ENCODE measurements at regions not wholly inside any gene's neighbourhood (a gene's known extent, or its start where the extent isn't known, plus 50 kb on each side); places are given as distances from the start of the nearest gene placed in this dataset.
"Not testable (repeated sequence)": the region's sequence is repeated elsewhere in the genome, so short reads cannot be mapped to it uniquely, and the experiment has no call there.

GRCh38 chr7:10463701-10464100 is 510.0 kb upstream of the PHF14 start:
- no peaks in the 10 kb centered on the region for H3K4me1 ChIP-seq (replicated peaks)
- no peak overlapping the region for H3K27ac ChIP-seq
- H3K9me3 ChIP-seq (replicated peaks): 0 out of 2 replicates have a peak, but pooled peaks cover 2% of the 10 kb centered on the region
- no peak for DNase-seq (ENCODE audit: low read depth in 1 of 2, low spot score in 2 of 2)
- no peaks in the 10 kb centered on the region for H3K27me3 ChIP-seq (replicated peaks)
- H3K36me3 ChIP-seq: no peaks in the 10 kb centered on the region
- H3K4me3 ChIP-seq: no peak overlapping the region

GRCh38 chr7:10465536-10465935 is 508.1 kb upstream of the PHF14 start:
- not testable (repeated sequence) for H3K27ac ChIP-seq; H3K27me3 ChIP-seq (replicated peaks); H3K36me3 ChIP-seq; H3K4me1 ChIP-seq (replicated peaks); H3K4me3 ChIP-seq; H3K9me3 ChIP-seq (replicated peaks); DNase-seq (ENCODE audit: low read depth in 1 of 2, low spot score in 2 of 2)

- Histone ChIP-seq H3K4me3 (no peak overlapping the region), H3K9me3 (replicated peaks) (0 out of 2 replicates have a peak, but pooled peaks cover 2% of the 10 kb centered on the region), H3K27me3 (replicated peaks) (no peaks in the 10 kb centered on the region), H3K27ac (no peak overlapping the region), H3K36me3 (no peaks in the 10 kb centered on the region), H3K4me1 (replicated peaks) (no peaks in the 10 kb centered on the region)
- no peak for DNase-seq (ENCODE audit: low read depth in 1 of 2, low spot score in 2 of 2)
These were observed 504.8 kb upstream of the PHF14 start for GRCh38 chr7:10468908-10469307.

GRCh38 chr7:10469476-10469875 is 504.2 kb upstream of the PHF14 start:
- DNase-seq (ENCODE audit: low read depth in 1 of 2, low spot score in 2 of 2): no peak
- H3K27ac ChIP-seq: no peak overlapping the region

GRCh38 chr7:10471280-10472058 is 502.2 kb upstream of the PHF14 start:
- no peak for DNase-seq (ENCODE audit: low read depth in 1 of 2, low spot score in 2 of 2)
- no peak overlapping the region for H3K4me3 ChIP-seq
- H3K27ac ChIP-seq: no peak overlapping the region
- H3K36me3 ChIP-seq: no peaks in the 10 kb centered on the region
- no peaks in the 10 kb centered on the region for H3K4me1 ChIP-seq (replicated peaks)
- H3K27me3 ChIP-seq (replicated peaks): no peaks in the 10 kb centered on the region
- H3K9me3 ChIP-seq (replicated peaks): 0 out of 2 replicates have a peak, but pooled peaks cover 6% of the 10 kb centered on the region

More at GRCh38 chr7:10469476-10469875, 504.2 kb upstream of the PHF14 start:
- Histone ChIP-seq H3K36me3 (no peaks in the 10 kb centered on the region), H3K27me3 (replicated peaks) (no peaks in the 10 kb centered on the region), H3K4me1 (replicated peaks) (no peaks in the 10 kb centered on the region), H3K9me3 (replicated peaks) (0 out of 2 replicates have a peak, but pooled peaks cover 2% of the 10 kb centered on the region), H3K4me3 (no peak overlapping the region)

GRCh38 chr7:10472115-10472514 is 501.6 kb upstream of the PHF14 start:
- Histone ChIP-seq H3K4me3 (no peak overlapping the region), H3K36me3 (no peaks in the 10 kb centered on the region), H3K27me3 (replicated peaks) (no peaks in the 10 kb centered on the region), H3K27ac (no peak overlapping the region), H3K4me1 (replicated peaks) (no peaks in the 10 kb centered on the region), H3K9me3 (replicated peaks) (0 out of 2 replicates have a peak, but pooled peaks cover 6% of the 10 kb centered on the region)
- DNase-seq (ENCODE audit: low read depth in 1 of 2, low spot score in 2 of 2): no peak

- Histone ChIP-seq H3K4me1 (replicated peaks) (no peaks in the 10 kb centered on the region), H3K27ac (no peak overlapping the region), H3K27me3 (replicated peaks) (no peaks in the 10 kb centered on the region), H3K36me3 (no peaks in the 10 kb centered on the region), H3K9me3 (replicated peaks) (0 out of 2 replicates have a peak, but pooled peaks cover 4% of the 10 kb centered on the region), H3K4me3 (no peak overlapping the region)
- DNase-seq (ENCODE audit: low read depth in 1 of 2, low spot score in 2 of 2): no peak
These were observed 500.1 kb upstream of the PHF14 start for GRCh38 chr7:10473569-10473968.

GRCh38 chr7:10474048-10474447 is 499.6 kb upstream of the PHF14 start:
- Histone ChIP-seq H3K9me3 (replicated peaks) (0 out of 2 replicates have a peak, but pooled peaks cover 4% of the 10 kb centered on the region), H3K27me3 (replicated peaks) (no peaks in the 10 kb centered on the region), H3K27ac (no peak overlapping the region), H3K4me3 (no peak overlapping the region), H3K4me1 (replicated peaks) (no peaks in the 10 kb centered on the region), H3K36me3 (no peaks in the 10 kb centered on the region)
- no peak for DNase-seq (ENCODE audit: low read depth in 1 of 2, low spot score in 2 of 2)

- 0 out of 2 replicates have a peak, but pooled peaks cover 4% of the 10 kb centered on the region for H3K9me3 ChIP-seq (replicated peaks)
- no peak overlapping the region for H3K27ac ChIP-seq
- DNase-seq (ENCODE audit: low read depth in 1 of 2, low spot score in 2 of 2): no peak
- no peak overlapping the region for H3K4me3 ChIP-seq
- H3K27me3 ChIP-seq (replicated peaks): no peaks in the 10 kb centered on the region
- no peaks in the 10 kb centered on the region for H3K4me1 ChIP-seq (replicated peaks)
- no peaks in the 10 kb centered on the region for H3K36me3 ChIP-seq
These were observed 497.6 kb upstream of the PHF14 start for GRCh38 chr7:10475940-10476641.

- Histone ChIP-seq H3K4me3 (no peak overlapping the region), H3K36me3 (no peaks in the 10 kb centered on the region), H3K4me1 (replicated peaks) (no peaks in the 10 kb centered on the region), H3K27ac (no peak overlapping the region), H3K9me3 (replicated peaks) (0 out of 2 replicates have a peak, but pooled peaks cover 4% of the 10 kb centered on the region), H3K27me3 (replicated peaks) (no peaks in the 10 kb centered on the region)
- DNase-seq (ENCODE audit: low read depth in 1 of 2, low spot score in 2 of 2): no peak
These were observed 497.0 kb upstream of the PHF14 start for GRCh38 chr7:10476642-10477041.

- H3K4me1 ChIP-seq (replicated peaks): no peaks in the 10 kb centered on the region
- no peak for DNase-seq (ENCODE audit: low read depth in 1 of 2, low spot score in 2 of 2)
- no peak overlapping the region for H3K4me3 ChIP-seq
- no peak overlapping the region for H3K27ac ChIP-seq
- H3K27me3 ChIP-seq (replicated peaks): no peaks in the 10 kb centered on the region
- H3K36me3 ChIP-seq: no peaks in the 10 kb centered on the region
- no peaks in the 10 kb centered on the region for H3K9me3 ChIP-seq (replicated peaks)
These were observed 490.0 kb upstream of the PHF14 start for GRCh38 chr7:10483671-10484070.

- no peaks in the 10 kb centered on the region for H3K4me1 ChIP-seq (replicated peaks)
- H3K36me3 ChIP-seq: no peaks in the 10 kb centered on the region
- no peak overlapping the region for H3K4me3 ChIP-seq
- no peak for DNase-seq (ENCODE audit: low read depth in 1 of 2, low spot score in 2 of 2)
- H3K27ac ChIP-seq: no peak overlapping the region
- no peaks in the 10 kb centered on the region for H3K27me3 ChIP-seq (replicated peaks)
- H3K9me3 ChIP-seq (replicated peaks): no peaks in the 10 kb centered on the region
These were observed 488.9 kb upstream of the PHF14 start for GRCh38 chr7:10484767-10485166.

GRCh38 chr7:10501206-10501884 is 472.3 kb upstream of the PHF14 start:
- not testable (repeated sequence) for H3K36me3 ChIP-seq; H3K9me3 ChIP-seq (replicated peaks); H3K4me3 ChIP-seq; H3K4me1 ChIP-seq (replicated peaks); H3K27ac ChIP-seq; DNase-seq (ENCODE audit: low read depth in 1 of 2, low spot score in 2 of 2); H3K27me3 ChIP-seq (replicated peaks)

GRCh38 chr7:10507032-10507431 is 466.6 kb upstream of the PHF14 start:
- no peaks in the 10 kb centered on the region for H3K4me1 ChIP-seq (replicated peaks)
- no peaks in the 10 kb centered on the region for H3K27me3 ChIP-seq (replicated peaks)
- no peak for DNase-seq (ENCODE audit: low read depth in 1 of 2, low spot score in 2 of 2)
- H3K9me3 ChIP-seq (replicated peaks): no peaks in the 10 kb centered on the region
- H3K36me3 ChIP-seq: no peaks in the 10 kb centered on the region
- H3K27ac ChIP-seq: no peak overlapping the region
- no peak overlapping the region for H3K4me3 ChIP-seq

All from SJSA1 (cell line).